ENCODE measurements at regions not wholly inside any gene's neighbourhood (a gene's known extent, or its start where the extent isn't known, plus 50 kb on each side); places are given as distances from the start of the nearest gene placed in this dataset.

GRCh38 chr9:7536310-7536939 is 263.2 kb downstream of the DMAC1 start:
- Histone ChIP-seq H3K4me1 (no peaks in the 10 kb centered on the region), H3K4me3 (no peak overlapping the region), H3K27ac (no peak overlapping the region), H3K27me3 (no peaks in the 10 kb centered on the region), H3K9me3 (no peaks in the 10 kb centered on the region), H3K36me3 (no peaks in the 10 kb centered on the region)
- peak; percentile 60 to 61 for TF ChIP-seq CTCF (IDR thresholded peaks at IDR 0.05)
- DNase-seq, result peak in 1 of 4 donors; percentile 37
- ATAC-seq, result peak; percentile 89
- intact Hi-C loops (cut with DNase I), result loop anchor here in 1 of 2 donors (10.0 kb wide), 1 partner anchor 482 kb away; no protein-coding TSS in a partner anchor

GRCh38 chr9:7534211-7534935 is 265.2 kb downstream of the DMAC1 start:
- Histone ChIP-seq H3K9me3 (no peaks in the 10 kb centered on the region), H3K27me3 (no peaks in the 10 kb centered on the region), H3K27ac (no peak overlapping the region), H3K4me3 (no peak overlapping the region), H3K36me3 (no peaks in the 10 kb centered on the region), H3K4me1 (no peaks in the 10 kb centered on the region)
- DNase-seq (no peak), ATAC-seq (no peak)
- intact Hi-C loops (cut with DNase I), result loop anchor here in 1 of 2 donors (10.0 kb wide), 1 partner anchor 480 kb away; no protein-coding TSS in a partner anchor
- no peak for TF ChIP-seq CTCF (IDR thresholded peaks at IDR 0.05)

- Histone ChIP-seq H3K36me3 (no peaks in the 10 kb centered on the region), H3K4me1 (no peaks in the 10 kb centered on the region), H3K27me3 (no peaks in the 10 kb centered on the region), H3K27ac (no peak overlapping the region), H3K4me3 (no peak overlapping the region), H3K9me3 (no peaks in the 10 kb centered on the region)
- DNase-seq (no peak), ATAC-seq (no peak)
- TF ChIP-seq CTCF (IDR thresholded peaks at IDR 0.05), result no peak
- intact Hi-C loops (cut with DNase I), result loop anchor here in 1 of 2 donors (10.0 kb wide), 1 partner anchor 479 kb away; no protein-coding TSS in a partner anchor
Observed at GRCh38 chr9:7533376-7534090, 266.0 kb downstream of the DMAC1 start.

- no peak for TF ChIP-seq CTCF (IDR thresholded peaks at IDR 0.05)
- H3K36me3 ChIP-seq, result no peaks in the 10 kb centered on the region
- intact Hi-C loops (cut with DNase I), result no loop called here
- ATAC-seq (peak; percentile 80), DNase-seq (no peak)
- no peaks in the 10 kb centered on the region for H3K9me3 ChIP-seq
- H3K4me1 ChIP-seq, result no peaks in the 10 kb centered on the region
- H3K27me3 ChIP-seq, result no peaks in the 10 kb centered on the region
- H3K27ac ChIP-seq, result no peak overlapping the region
- no peak overlapping the region for H3K4me3 ChIP-seq
Observed at GRCh38 chr9:7523426-7524043, 276.0 kb downstream of the DMAC1 start.

Measured in left lung (tissue), 4 donors.